HG03460 (cell line): ENCODE measurements at regions not wholly inside any gene's neighbourhood (a gene's known extent, or its start where the extent isn't known, plus 50 kb on each side); places are given as distances from the start of the nearest gene placed in this dataset.

ENCODE experiments used
- ATAC-seq: cut with Tn5 transposase; IDR thresholded peaks from one replicate; pipeline ENCODE4 v1.9.1; 2021; ENCODE audit not compliant: unreplicated experiment

GRCh38 chr22:19639610-19640135, 74.6 kb upstream of the SEPTIN5 start:
- no peak for ATAC-seq

GRCh38 chr22:19640306-19640705, 74.0 kb upstream of the SEPTIN5 start:
- ATAC-seq = no peak

- no peak for ATAC-seq
Observed at GRCh38 chr22:19641254-19641982, 72.9 kb upstream of the SEPTIN5 start.

- ATAC-seq = no peak
Observed at GRCh38 chr22:19641983-19642451, 72.3 kb upstream of the SEPTIN5 start.

GRCh38 chr22:19643448-19644313, 70.6 kb upstream of the SEPTIN5 start:
- no peak for ATAC-seq

- no peak for ATAC-seq
Observed at GRCh38 chr22:19644314-19645223, 69.7 kb upstream of the SEPTIN5 start.

GRCh38 chr22:19645391-19645790, 68.9 kb upstream of the SEPTIN5 start:
- ATAC-seq = no peak

- ATAC-seq = no peak
Observed at GRCh38 chr22:19645905-19646304, 68.4 kb upstream of the SEPTIN5 start.

GRCh38 chr22:19646383-19646782, 67.9 kb upstream of the SEPTIN5 start:
- ATAC-seq = no peak

GRCh38 chr22:19648419-19648929, 65.8 kb upstream of the SEPTIN5 start:
- no peak for ATAC-seq

GRCh38 chr22:19652316-19652715, 62.0 kb upstream of the SEPTIN5 start:
- no peak for ATAC-seq

GRCh38 chr22:19654338-19654987, 59.8 kb upstream of the SEPTIN5 start:
- ATAC-seq = no peak

- ATAC-seq = no peak
Observed at GRCh38 chr22:19655399-19655798, 58.9 kb upstream of the SEPTIN5 start.

- ATAC-seq = no peak
Observed at GRCh38 chr22:19656541-19657251, 57.6 kb upstream of the SEPTIN5 start.

- ATAC-seq = no peak
Observed at GRCh38 chr22:19657252-19658056, 56.8 kb upstream of the SEPTIN5 start.

GRCh38 chr22:19658057-19658966, 56.0 kb upstream of the SEPTIN5 start:
- no peak for ATAC-seq

GRCh38 chr22:19658967-19659804, 55.1 kb upstream of the SEPTIN5 start:
- no peak for ATAC-seq
